Panc1 (cell line): ENCODE measurements at regions not wholly inside any gene's neighbourhood (a gene's known extent, or its start where the extent isn't known, plus 50 kb on each side); places are given as distances from the start of the nearest gene placed in this dataset.

Experiments
- CTCF ChIP-seq: fragments of 450-650 bp; IDR thresholded peaks from 2 replicates; pipeline ENCODE4 v1.5.1; 2017; ENCODE audit warnings: mild to moderate bottlenecking
- POLR2AphosphoS5 ChIP-seq: IDR thresholded peaks from 2 replicates; pipeline ENCODE4 v1.6.1; 2012; ENCODE audit warnings: mild to moderate bottlenecking, low read depth, low read length, moderate library complexity

DNA sequence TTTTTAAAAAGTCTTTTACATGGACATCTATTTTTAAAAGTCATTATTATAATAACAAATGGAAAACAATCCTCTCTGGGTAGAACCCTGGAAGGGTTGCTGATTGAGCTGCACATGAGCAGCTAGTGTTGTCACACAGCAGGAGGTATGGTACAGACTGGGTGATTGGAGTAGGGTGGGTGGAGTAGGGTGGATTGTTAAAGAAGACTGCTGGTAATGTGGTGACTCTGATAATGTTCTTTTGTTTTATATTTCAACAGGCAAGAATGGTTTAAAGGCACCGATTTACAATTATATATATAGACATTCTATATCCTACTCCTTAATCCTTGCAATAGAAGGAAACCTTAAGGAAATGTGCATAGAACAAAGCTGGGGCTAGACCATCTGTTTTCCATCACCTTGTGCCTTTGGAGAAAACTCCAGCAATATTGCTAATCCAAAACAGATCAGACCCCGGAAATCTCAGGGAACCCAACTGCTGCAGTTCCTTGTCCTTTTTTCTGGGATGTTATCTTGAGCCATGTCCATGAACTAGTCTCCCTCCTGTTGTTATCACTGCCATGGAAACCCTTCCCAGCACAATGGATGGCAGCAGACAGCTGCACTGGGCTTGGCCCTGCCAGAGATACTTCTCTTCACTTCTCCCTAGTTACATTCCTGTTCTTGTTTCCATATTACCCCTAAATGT is 129.7 kb downstream of the YIPF5 start:
- TF ChIP-seq CTCF (no peak), POLR2AphosphoS5 (no peak)
